Kidney (tissue), 13 donors: ENCODE measurements at regions not wholly inside any gene's neighbourhood (a gene's known extent, or its start where the extent isn't known, plus 50 kb on each side); places are given as distances from the start of the nearest gene placed in this dataset.
A peak's percentile ranks its signal among the peaks of the same experiment; 100 is the strongest.

Source experiments
- DNase-seq, 5 donors: peaks; one replicate each; pipeline ENCODE4 v3.0.0-alpha.2; 2013 to 2020
- FAIRE-seq: peaks from 2 replicates; lab custom pipeline; 2012; peaks lifted over from hg19 to GRCh38; lab: Jason Lieb, UNC
- H3K27ac ChIP-seq, 2 donors: one replicate each; pipeline ENCODE4 v1.7.0; 2013; ENCODE audit warnings: low read depth in 2 of 2, low read length in 2 of 2, inconsistent platforms in 1 of 2
- H3K27me3 ChIP-seq: one replicate; pipeline ENCODE4 v1.7.1; 2013; ENCODE audit warnings: low read length, inconsistent platforms; ENCODE audit not compliant: control insufficient read depth, insufficient read depth
- H3K36me3 ChIP-seq, 3 donors: one replicate each; pipeline versions ENCODE4 v1.7.0 to v1.7.1; 2013; ENCODE audit warnings: low read length in 3 of 3, control low read depth in 1 of 3, inconsistent platforms in 1 of 3; ENCODE audit not compliant: insufficient read depth in 3 of 3, control insufficient read depth in 2 of 3
- H3K4me1 ChIP-seq, 3 donors: one replicate each; pipeline versions ENCODE4 v1.7.0 to v1.7.1; 2013; ENCODE audit warnings: low read length in 3 of 3, inconsistent platforms in 1 of 3, low read depth in 1 of 3; ENCODE audit not compliant: control insufficient read depth in 2 of 3, insufficient read depth in 2 of 3
- H3K4me3 ChIP-seq, 3 donors: one replicate each; pipeline versions ENCODE4 v1.7.0 to v1.8.1; 2013; ENCODE audit warnings: low read length in 3 of 3, control low read depth in 1 of 3, inconsistent platforms in 1 of 3
- H3K9ac ChIP-seq, 3 donors: one replicate each; pipeline versions ENCODE4 v1.7.0 to v1.7.1; 2013; ENCODE audit warnings: low read length in 3 of 3, control low read depth in 1 of 3, inconsistent platforms in 1 of 3
- H3K9me3 ChIP-seq, 3 donors: one replicate each; pipeline versions ENCODE4 v1.7.0 to v1.7.1; 2013; ENCODE audit warnings: low read length in 3 of 3, control low read depth in 1 of 3, inconsistent platforms in 1 of 3; ENCODE audit not compliant: control insufficient read depth in 2 of 3, insufficient read depth in 1 of 3
- CTCF ChIP-seq: IDR thresholded peaks from 3 replicates; pipeline ENCODE4 v1.5.1; 2012; ENCODE audit warnings: mild to moderate bottlenecking, moderate library complexity, borderline replicate concordance; ENCODE audit not compliant: insufficient read depth; ENCODE audit errors: extremely low read depth
- intact Hi-C: fragments of 100-400 bp; cut with DNase I; formaldehyde crosslinking; loops from one replicate; pipeline ENCODE4 v1.11.1; 2022
- donor health status: control.
- donor health status: control.
- donor health status: control.
- donor health status: control.
- donor health status: control.
- donor health status: DM: yes; HTN: yes; CAD: no.
- donor health status: Normal renal cell carcinoma (clear cell type).

GRCh38 chr20:55893031-55893430 lies 112.3 kb downstream of the CBLN4 start:
- intact Hi-C loops = no loop called here
- H3K4me1 ChIP-seq = no peaks in the 10 kb centered on the region
- FAIRE-seq (no peak), DNase-seq (no peak)
- H3K9ac ChIP-seq = no peak overlapping the region
- H3K4me3 ChIP-seq = no peak overlapping the region
- no peak for TF ChIP-seq CTCF
- H3K27me3 ChIP-seq = no peaks in the 10 kb centered on the region
- H3K27ac ChIP-seq = no peak overlapping the region
- no peaks in the 10 kb centered on the region for H3K36me3 ChIP-seq
- H3K9me3 ChIP-seq = peaks cover 0 to 3% (median 0%) of the 10 kb centered on the region in 3 donors

GRCh38 chr20:55888685-55889084 lies 116.6 kb downstream of the CBLN4 start:
- Histone ChIP-seq H3K27me3 (no peaks in the 10 kb centered on the region), H3K27ac (no peak overlapping the region), H3K36me3 (no peaks in the 10 kb centered on the region), H3K9ac (no peak overlapping the region), H3K4me1 (no peaks in the 10 kb centered on the region), H3K4me3 (no peak overlapping the region), H3K9me3 (no peaks in the 10 kb centered on the region)
- no peak for TF ChIP-seq CTCF
- FAIRE-seq (no peak), DNase-seq (no peak)
- intact Hi-C loops = no loop called here

- intact Hi-C loops = no loop called here
- no peak for FAIRE-seq
- Histone ChIP-seq H3K4me3 (no peak overlapping the region), H3K27me3 (no peaks in the 10 kb centered on the region), H3K36me3 (no peaks in the 10 kb centered on the region), H3K9ac (no peak overlapping the region), H3K9me3 (no peaks in the 10 kb centered on the region), H3K4me1 (peaks cover 0 to 16% (median 6%) of the 10 kb centered on the region in 3 donors), H3K27ac (peak overlapping the region; percentile 47 to 67)
- DNase-seq = peak in 4 of 5 donors; percentile 35 to 58 (median 44)
- TF ChIP-seq CTCF = no peak
Observed at GRCh38 chr20:55882910-55883309, 122.4 kb downstream of the CBLN4 start.

GRCh38 chr20:55882286-55882685 lies 123.0 kb downstream of the CBLN4 start:
- intact Hi-C loops = no loop called here
- Histone ChIP-seq H3K4me3 (no peak overlapping the region), H3K9me3 (no peaks in the 10 kb centered on the region), H3K27me3 (no peaks in the 10 kb centered on the region), H3K4me1 (peaks cover 0 to 16% (median 6%) of the 10 kb centered on the region in 3 donors), H3K36me3 (no peaks in the 10 kb centered on the region), H3K9ac (no peak overlapping the region), H3K27ac (peak overlapping the region; percentile 33 to 67)
- DNase-seq (no peak), FAIRE-seq (no peak)
- no peak for TF ChIP-seq CTCF
